ENCODE measurements at regions not wholly inside any gene's neighbourhood (a gene's known extent, or its start where the extent isn't known, plus 50 kb on each side); places are given as distances from the start of the nearest gene placed in this dataset.

- TF ChIP-seq POLR2A (IDR thresholded peaks at IDR 0.05; ENCODE audit: low read depth, low read length) (no peak), POLR2AphosphoS5 (IDR thresholded peaks at IDR 0.05; ENCODE audit: low read depth, low read length) (no peak), POU2F2 (IDR thresholded peaks at IDR 0.05; ENCODE audit: low read depth, low read length) (no peak), SPI1 (IDR thresholded peaks at IDR 0.05; ENCODE audit: low read depth, low read length) (no peak), PAX5 (IDR thresholded peaks at IDR 0.05; ENCODE audit: insufficient read depth, low read length, severe bottlenecking) (no peak), TAF1 (IDR thresholded peaks at IDR 0.05; ENCODE audit: low read depth, low read length) (no peak)
Measured at GRCh38 chr16:80116711-80117110, 424.1 kb upstream of the DYNLRB2 start.
